PC-9 (cell line): ENCODE measurements at regions not wholly inside any gene's neighbourhood (a gene's known extent, or its start where the extent isn't known, plus 50 kb on each side); places are given as distances from the start of the nearest gene placed in this dataset.

Source experiments
- BruUV-seq: library from RNA; stranded (reverse); fragments of 400-500 nt; replicated peaks from 2 replicates; lab custom pipeline; 2021; lab: Mats Ljungman, UMichigan
- CTCF ChIA-PET: fragments of 300-600 bp; sonication (Branson Sonifier 250); formaldehyde crosslinking; loops from one replicate; lab custom pipeline; 2022; ENCODE audit warnings: antibody characterized with exemption; lab: Charles Lee
- POLR2A ChIA-PET: fragments of 300-600 bp; sonication (Branson Sonifier 250); formaldehyde crosslinking; loops from one replicate; lab custom pipeline; 2022; ENCODE audit warnings: antibody characterized with exemption; ENCODE audit not compliant: unreplicated experiment; lab: Charles Lee
- DNase-seq, 2 experiments: peaks; one replicate each; pipeline versions ENCODE4 v3.0.0 to v3.0.0-alpha.2; 2015 to 2022; ENCODE audit warnings: mixed read lengths in 1 of 2
- H2AFZ ChIP-seq: fragments of 200-600 bp; sonication (generic); 2 replicates; pipeline ENCODE4 v1.8.1; 2017; ENCODE audit warnings: antibody characterized with exemption
- H3F3A ChIP-seq: fragments of 200-600 bp; sonication (generic); 2 replicates; pipeline ENCODE4 v1.8.1; 2017; ENCODE audit warnings: antibody characterized with exemption, mild to moderate bottlenecking, low read depth; ENCODE audit not compliant: insufficient read depth
- H3K27ac ChIP-seq: fragments of 200-600 bp; sonication (generic); 2 replicates; pipeline ENCODE4 v1.6.1; 2016; ENCODE audit warnings: mixed run types
- H3K27me3 ChIP-seq: fragments of 200-600 bp; sonication (generic); 2 replicates; pipeline ENCODE4 v1.6.1; 2016; ENCODE audit warnings: low read depth, mixed run types; ENCODE audit not compliant: insufficient read depth
- H3K36me3 ChIP-seq: fragments of 200-600 bp; sonication (generic); 2 replicates; pipeline ENCODE4 v1.6.1; 2016; ENCODE audit warnings: low read depth, mixed run types
- H3K4me1 ChIP-seq: fragments of 200-600 bp; sonication (generic); replicated peaks from 2 replicates; pipeline ENCODE4 v1.6.1; 2016; ENCODE audit warnings: mixed run types; ENCODE audit not compliant: insufficient read depth
- H3K4me2 ChIP-seq: fragments of 200-600 bp; sonication (generic); 2 replicates; pipeline ENCODE4 v1.6.1; 2017; ENCODE audit warnings: mixed run types
- H3K4me3 ChIP-seq: fragments of 200-600 bp; sonication (generic); 2 replicates; pipeline ENCODE4 v1.6.1; 2016; ENCODE audit warnings: mixed run types
- H3K79me2 ChIP-seq: fragments of 200-600 bp; sonication (generic); 2 replicates; pipeline ENCODE4 v1.6.1; 2017; ENCODE audit warnings: low read depth, mixed run types
- H3K9me2 ChIP-seq: fragments of 200-600 bp; sonication (generic); 2 replicates; pipeline ENCODE4 v1.8.1; 2017; ENCODE audit warnings: mild to moderate bottlenecking; ENCODE audit not compliant: insufficient read depth
- H3K9me3 ChIP-seq: fragments of 200-600 bp; sonication (generic); 2 replicates; pipeline ENCODE4 v1.8.1; 2016; ENCODE audit warnings: low read depth; ENCODE audit not compliant: insufficient read depth
- H4K20me1 ChIP-seq: fragments of 200-600 bp; sonication (generic); 2 replicates; pipeline ENCODE4 v1.8.1; 2017; ENCODE audit not compliant: insufficient read depth
- EZH2 ChIP-seq: fragments of 200-600 bp; sonication (generic); IDR thresholded peaks from 2 replicates; pipeline ENCODE4 v1.8.0; 2017; ENCODE audit warnings: antibody characterized with exemption, low read depth
- intact Hi-C: fragments of 100-400 bp; cut with micrococcal nuclease; formaldehyde crosslinking; loops from one replicate; pipeline ENCODE4 v1.10.0; 2022; ENCODE audit not compliant: unreplicated experiment
- TF ChIP-seq, protein P1 (sequence below): fragments of 200-600 bp; sonication (generic); conservative IDR thresholded peaks from 2 replicates; pipeline ENCODE4 v1.6.1; 2017; ENCODE audit warnings: mixed run types, antibody characterized with exemption, mild to moderate bottlenecking, moderate library complexity

DNA sequence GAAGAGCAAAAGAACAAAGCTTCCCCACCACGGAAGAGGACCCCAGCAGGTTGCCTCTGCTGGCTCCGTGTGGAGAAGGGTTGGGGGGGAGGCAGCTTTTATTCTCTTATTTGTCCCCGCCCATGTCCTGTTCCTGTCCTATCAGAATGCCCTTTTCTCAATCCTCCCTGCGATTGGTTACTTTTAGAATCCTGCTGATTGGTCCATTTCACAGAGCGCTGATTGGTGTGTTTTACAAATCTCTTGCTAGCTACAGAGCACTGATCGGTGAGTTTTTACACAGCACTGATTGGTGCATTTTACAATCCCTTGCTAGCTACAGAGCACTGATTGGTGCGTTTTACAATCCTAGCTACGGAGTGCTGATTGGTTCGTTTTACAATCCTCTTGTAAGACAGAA is 100.6 kb upstream of the KLF13 start:
- no peaks in the 10 kb centered on the region for H3F3A ChIP-seq
- H3K27me3 ChIP-seq = peaks cover 47% of the 10 kb centered on the region
- no peak for DNase-seq
- H3K36me3 ChIP-seq = no peaks in the 10 kb centered on the region
- no peak overlapping the region for H3K27ac ChIP-seq
- intact Hi-C loops = no loop called here
- no peaks in the 10 kb centered on the region for H3K4me1 ChIP-seq
- H3K4me3 ChIP-seq = no peak overlapping the region
- no peaks in the 10 kb centered on the region for H4K20me1 ChIP-seq
- H3K4me2 ChIP-seq = no peak overlapping the region
- no peak for TF ChIP-seq EZH2
- TF ChIP-seq, protein P1, sequence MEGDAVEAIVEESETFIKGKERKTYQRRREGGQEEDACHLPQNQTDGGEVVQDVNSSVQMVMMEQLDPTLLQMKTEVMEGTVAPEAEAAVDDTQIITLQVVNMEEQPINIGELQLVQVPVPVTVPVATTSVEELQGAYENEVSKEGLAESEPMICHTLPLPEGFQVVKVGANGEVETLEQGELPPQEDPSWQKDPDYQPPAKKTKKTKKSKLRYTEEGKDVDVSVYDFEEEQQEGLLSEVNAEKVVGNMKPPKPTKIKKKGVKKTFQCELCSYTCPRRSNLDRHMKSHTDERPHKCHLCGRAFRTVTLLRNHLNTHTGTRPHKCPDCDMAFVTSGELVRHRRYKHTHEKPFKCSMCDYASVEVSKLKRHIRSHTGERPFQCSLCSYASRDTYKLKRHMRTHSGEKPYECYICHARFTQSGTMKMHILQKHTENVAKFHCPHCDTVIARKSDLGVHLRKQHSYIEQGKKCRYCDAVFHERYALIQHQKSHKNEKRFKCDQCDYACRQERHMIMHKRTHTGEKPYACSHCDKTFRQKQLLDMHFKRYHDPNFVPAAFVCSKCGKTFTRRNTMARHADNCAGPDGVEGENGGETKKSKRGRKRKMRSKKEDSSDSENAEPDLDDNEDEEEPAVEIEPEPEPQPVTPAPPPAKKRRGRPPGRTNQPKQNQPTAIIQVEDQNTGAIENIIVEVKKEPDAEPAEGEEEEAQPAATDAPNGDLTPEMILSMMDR = no peak
- no peaks in the 10 kb centered on the region for H3K9me3 ChIP-seq
- no peaks in the 10 kb centered on the region for H3K79me2 ChIP-seq
- no peaks in the 10 kb centered on the region for H3K9me2 ChIP-seq
- H2AFZ ChIP-seq = no peak overlapping the region
- CTCF ChIA-PET = no interaction called here
- no TSS peak for BruUV-seq
- POLR2A ChIA-PET = no interaction called here

DNA sequence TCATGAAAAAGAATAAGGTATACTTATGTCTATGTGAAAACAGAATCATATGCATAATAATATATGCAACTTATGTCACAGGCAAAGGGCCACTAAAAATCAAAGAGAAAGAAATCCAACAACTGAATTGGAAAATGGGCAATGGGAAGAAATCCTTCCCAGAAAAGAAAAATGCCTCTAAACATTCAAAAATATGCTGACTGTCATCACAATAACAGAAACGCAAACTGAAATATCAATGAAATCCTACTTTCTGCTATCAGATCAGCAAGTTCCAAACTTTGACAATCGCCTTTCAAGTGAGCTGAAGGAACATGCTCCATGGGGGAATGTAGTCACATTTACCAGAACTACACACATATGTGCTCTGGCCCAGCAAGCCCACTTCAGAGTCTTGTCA is 99.4 kb upstream of the KLF13 start:
- CTCF ChIA-PET = no interaction called here
- no peak for TF ChIP-seq EZH2
- peaks cover 39% of the 10 kb centered on the region for H3K27me3 ChIP-seq
- no peaks in the 10 kb centered on the region for H3K9me3 ChIP-seq
- no peaks in the 10 kb centered on the region for H4K20me1 ChIP-seq
- H3K4me1 ChIP-seq = no peaks in the 10 kb centered on the region
- no peak overlapping the region for H3K27ac ChIP-seq
- POLR2A ChIA-PET = no interaction called here
- H3K9me2 ChIP-seq = no peaks in the 10 kb centered on the region
- no peaks in the 10 kb centered on the region for H3F3A ChIP-seq
- H3K36me3 ChIP-seq = no peaks in the 10 kb centered on the region
- no peak overlapping the region for H3K4me3 ChIP-seq
- no peak overlapping the region for H2AFZ ChIP-seq
- DNase-seq = no peak
- intact Hi-C loops = no loop called here
- no peaks in the 10 kb centered on the region for H3K79me2 ChIP-seq
- no TSS peak for BruUV-seq
- H3K4me2 ChIP-seq = no peak overlapping the region

DNA sequence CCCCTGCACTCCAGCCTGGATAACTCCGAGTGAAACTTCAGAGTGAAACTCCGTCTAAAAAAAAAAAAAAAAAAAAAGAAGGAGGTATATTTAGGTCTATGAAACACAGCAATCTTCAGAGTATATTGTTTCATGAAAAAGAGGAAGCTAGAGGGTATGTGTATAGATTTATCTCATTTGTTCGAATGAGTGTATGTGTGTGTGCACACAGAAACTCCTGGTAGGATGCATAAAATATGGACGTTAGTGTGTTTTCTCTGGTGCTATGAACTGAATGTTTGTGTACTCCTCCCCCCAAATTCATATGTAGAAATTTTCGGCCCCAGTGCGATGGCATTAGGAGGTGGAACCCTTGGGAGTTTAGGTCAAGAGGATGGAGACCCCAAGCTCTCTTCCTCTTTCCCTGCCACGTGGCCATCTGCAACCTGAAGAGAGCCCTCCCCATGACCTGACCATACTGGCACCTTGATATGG is 98.6 kb upstream of the KLF13 start:
- DNase-seq = no peak
- no TSS peak for BruUV-seq
- Histone ChIP-seq H2AFZ (no peak overlapping the region), H3K9me2 (no peaks in the 10 kb centered on the region), H3F3A (no peaks in the 10 kb centered on the region), H3K4me2 (no peak overlapping the region), H3K4me1 (no peaks in the 10 kb centered on the region), H3K4me3 (no peak overlapping the region), H3K9me3 (no peaks in the 10 kb centered on the region), H4K20me1 (no peaks in the 10 kb centered on the region), H3K36me3 (no peaks in the 10 kb centered on the region), H3K27me3 (peaks cover 31% of the 10 kb centered on the region), H3K79me2 (no peaks in the 10 kb centered on the region), H3K27ac (no peak overlapping the region)
- intact Hi-C loops = no loop called here
- no peak for TF ChIP-seq EZH2
- TF ChIP-seq, protein P1 = no peak
- ChIA-PET CTCF (no interaction called here), POLR2A (no interaction called here)
